ENCODE measurements at regions not wholly inside any gene's neighbourhood (a gene's known extent, or its start where the extent isn't known, plus 50 kb on each side); places are given as distances from the start of the nearest gene placed in this dataset.
"Not testable (repeated sequence)": the region's sequence is repeated elsewhere in the genome, so short reads cannot be mapped to it uniquely, and the experiment has no call there.

DNA sequence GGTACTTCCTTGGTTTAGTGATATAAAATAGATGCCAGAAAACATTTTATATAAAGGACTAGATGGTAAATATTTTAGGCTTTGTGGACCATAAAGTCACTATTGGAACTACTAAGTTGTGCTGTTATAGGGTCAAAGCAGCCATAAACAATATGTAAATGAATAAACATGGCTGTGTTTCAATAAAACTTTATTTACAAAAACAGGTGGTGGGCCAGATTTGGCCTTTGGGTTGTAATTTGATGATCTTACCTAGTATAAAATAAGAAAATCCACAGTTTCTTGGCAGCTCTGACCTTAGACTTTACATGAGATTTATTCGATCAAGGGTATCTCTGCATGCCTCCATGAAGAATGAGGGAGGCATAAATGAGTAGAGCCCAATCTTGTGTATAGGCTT, 232.0 kb upstream of the PCDH9 start:
- no peak overlapping the region for H3K4me3 ChIP-seq (replicated peaks; ENCODE audit: insufficient read depth, low read length)
- TF ChIP-seq REST (IDR thresholded peaks at IDR 0.05; ENCODE audit: insufficient replicate concordance, low read depth): no peak
- TF ChIP-seq POLR2AphosphoS5 (IDR thresholded peaks at IDR 0.05; ENCODE audit: low read depth): no peak
- no peak for TF ChIP-seq SPI1 (IDR thresholded peaks at IDR 0.05; ENCODE audit: borderline replicate concordance, low read depth)
- no peak for TF ChIP-seq GABPA (IDR thresholded peaks at IDR 0.05; ENCODE audit: low read depth)
- TF ChIP-seq, protein P1, sequence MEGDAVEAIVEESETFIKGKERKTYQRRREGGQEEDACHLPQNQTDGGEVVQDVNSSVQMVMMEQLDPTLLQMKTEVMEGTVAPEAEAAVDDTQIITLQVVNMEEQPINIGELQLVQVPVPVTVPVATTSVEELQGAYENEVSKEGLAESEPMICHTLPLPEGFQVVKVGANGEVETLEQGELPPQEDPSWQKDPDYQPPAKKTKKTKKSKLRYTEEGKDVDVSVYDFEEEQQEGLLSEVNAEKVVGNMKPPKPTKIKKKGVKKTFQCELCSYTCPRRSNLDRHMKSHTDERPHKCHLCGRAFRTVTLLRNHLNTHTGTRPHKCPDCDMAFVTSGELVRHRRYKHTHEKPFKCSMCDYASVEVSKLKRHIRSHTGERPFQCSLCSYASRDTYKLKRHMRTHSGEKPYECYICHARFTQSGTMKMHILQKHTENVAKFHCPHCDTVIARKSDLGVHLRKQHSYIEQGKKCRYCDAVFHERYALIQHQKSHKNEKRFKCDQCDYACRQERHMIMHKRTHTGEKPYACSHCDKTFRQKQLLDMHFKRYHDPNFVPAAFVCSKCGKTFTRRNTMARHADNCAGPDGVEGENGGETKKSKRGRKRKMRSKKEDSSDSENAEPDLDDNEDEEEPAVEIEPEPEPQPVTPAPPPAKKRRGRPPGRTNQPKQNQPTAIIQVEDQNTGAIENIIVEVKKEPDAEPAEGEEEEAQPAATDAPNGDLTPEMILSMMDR (IDR thresholded peaks at IDR 0.05; ENCODE audit: insufficient read depth, low read length): no peak
- DNase-seq (ENCODE audit: low read depth in 1 of 2, low spot score in 1 of 2): no peak
- no peak overlapping the region for H3K27ac ChIP-seq (replicated peaks)
- no peaks in the 10 kb centered on the region for H3K27me3 ChIP-seq (ENCODE audit: insufficient read depth, poor library complexity, severe bottlenecking)

DNA sequence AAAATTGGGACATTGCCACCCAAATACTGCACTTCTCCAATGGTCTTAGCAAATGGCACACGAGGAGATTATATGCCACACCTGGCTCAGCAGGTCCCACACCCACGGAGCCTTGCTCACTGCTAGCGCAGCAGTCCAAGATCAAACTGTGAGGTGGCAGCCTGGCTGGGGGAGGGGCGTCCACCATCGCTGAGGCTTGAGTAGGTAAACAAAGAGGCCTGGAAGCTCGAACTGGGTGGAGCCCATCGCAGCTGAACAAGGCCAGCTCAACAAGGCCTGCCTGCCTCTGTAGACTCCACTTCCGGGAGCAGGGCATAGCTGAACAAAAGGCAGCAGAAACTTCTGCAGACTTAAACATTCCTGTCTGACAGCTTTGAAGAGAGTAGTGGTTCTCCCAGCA, 222.4 kb upstream of the PCDH9 start:
- not testable (repeated sequence) for H3K27ac ChIP-seq (replicated peaks); DNase-seq (ENCODE audit: low read depth in 1 of 2, low spot score in 1 of 2); H3K27me3 ChIP-seq (ENCODE audit: insufficient read depth, poor library complexity, severe bottlenecking); H3K4me3 ChIP-seq (replicated peaks; ENCODE audit: insufficient read depth, low read length)

- Histone ChIP-seq H3K27me3 (ENCODE audit: insufficient read depth, poor library complexity, severe bottlenecking) (no peaks in the 10 kb centered on the region), H3K4me3 (replicated peaks; ENCODE audit: insufficient read depth, low read length) (no peak overlapping the region), H3K27ac (replicated peaks) (no peak overlapping the region)
- no peak for TF ChIP-seq REST (IDR thresholded peaks at IDR 0.05; ENCODE audit: insufficient replicate concordance, low read depth)
- TF ChIP-seq GABPA (IDR thresholded peaks at IDR 0.05; ENCODE audit: low read depth): no peak
- no peak for TF ChIP-seq POLR2AphosphoS5 (IDR thresholded peaks at IDR 0.05; ENCODE audit: low read depth)
- no peak for TF ChIP-seq SPI1 (IDR thresholded peaks at IDR 0.05; ENCODE audit: borderline replicate concordance, low read depth)
- TF ChIP-seq, protein P1 (IDR thresholded peaks at IDR 0.05; ENCODE audit: insufficient read depth, low read length): no peak
- DNase-seq (ENCODE audit: low read depth in 1 of 2, low spot score in 1 of 2): no peak
These were observed 215.3 kb upstream of the PCDH9 start for GRCh38 chr13:67445436-67445835.

GRCh38 chr13:67443923-67444322, 213.8 kb upstream of the PCDH9 start:
- no peak for DNase-seq (ENCODE audit: low read depth in 1 of 2, low spot score in 1 of 2)
- no peak overlapping the region for H3K4me3 ChIP-seq (replicated peaks; ENCODE audit: insufficient read depth, low read length)
- TF ChIP-seq POLR2AphosphoS5 (IDR thresholded peaks at IDR 0.05; ENCODE audit: low read depth) (no peak), REST (IDR thresholded peaks at IDR 0.05; ENCODE audit: insufficient replicate concordance, low read depth) (no peak), SPI1 (IDR thresholded peaks at IDR 0.05; ENCODE audit: borderline replicate concordance, low read depth) (no peak)
- TF ChIP-seq, protein P1 (IDR thresholded peaks at IDR 0.05; ENCODE audit: insufficient read depth, low read length): no peak
- H3K27ac ChIP-seq (replicated peaks): no peak overlapping the region
- no peaks in the 10 kb centered on the region for H3K27me3 ChIP-seq (ENCODE audit: insufficient read depth, poor library complexity, severe bottlenecking)

All from HL-60 (cell line).